RWPE1 (cell line): ENCODE measurements at regions not wholly inside any gene's neighbourhood (a gene's known extent, or its start where the extent isn't known, plus 50 kb on each side); places are given as distances from the start of the nearest gene placed in this dataset.

ENCODE experiments used
- CTCF ChIA-PET: fragments of 350-600 bp; sonication (Branson Sonifier 250); formaldehyde crosslinking; extraction: SDS; loops from one replicate; lab custom pipeline; 2021; lab: Yijun Ruan, JAX
- POLR2A ChIA-PET: fragments of 400-600 bp; formaldehyde crosslinking; extraction: SDS; loops from one replicate; lab custom pipeline; 2020; ENCODE audit warnings: antibody characterized with exemption; ENCODE audit not compliant: low non-redundant PET; lab: Yijun Ruan, JAX
- DNase-seq: peaks from one replicate; pipeline ENCODE4 v3.0.0; 2012; ENCODE audit warnings: low spot score
- H3K27ac ChIP-seq: fragments of 450-650 bp; 2 replicates; pipeline ENCODE4 v1.5.1; 2017
- CTCF ChIP-seq: fragments of 450-650 bp; conservative IDR thresholded peaks from 2 replicates; pipeline ENCODE4 v1.5.1; 2017; ENCODE audit warnings: low read depth, mild to moderate bottlenecking

- POLR2A ChIA-PET, result no interaction called here
- TF ChIP-seq CTCF, result no peak
- H3K27ac ChIP-seq, result no peak overlapping the region
- CTCF ChIA-PET, result no interaction called here
- DNase-seq, result no peak
Observed at GRCh38 chr6:66861007-66861541, 1154.0 kb upstream of the EYS start.

- no peak for DNase-seq
- no peak for TF ChIP-seq CTCF
- no peak overlapping the region for H3K27ac ChIP-seq
- ChIA-PET POLR2A (no interaction called here), CTCF (no interaction called here)
Observed at GRCh38 chr6:66860328-66860727, 1153.3 kb upstream of the EYS start.

GRCh38 chr6:66858196-66858595 is 1151.2 kb upstream of the EYS start:
- H3K27ac ChIP-seq, result no peak overlapping the region
- POLR2A ChIA-PET, result no interaction called here
- no peak for TF ChIP-seq CTCF
- CTCF ChIA-PET, result no interaction called here
- no peak for DNase-seq

- no peak for TF ChIP-seq CTCF
- DNase-seq, result no peak
- no peak overlapping the region for H3K27ac ChIP-seq
- POLR2A ChIA-PET, result no interaction called here
- CTCF ChIA-PET, result no interaction called here
Observed at GRCh38 chr6:66854014-66854413, 1147.0 kb upstream of the EYS start.

GRCh38 chr6:66851930-66852329 is 1144.9 kb upstream of the EYS start:
- no peak overlapping the region for H3K27ac ChIP-seq
- no peak for TF ChIP-seq CTCF
- ChIA-PET POLR2A (no interaction called here), CTCF (no interaction called here)
- no peak for DNase-seq

- no peak for TF ChIP-seq CTCF
- CTCF ChIA-PET, result no interaction called here
- H3K27ac ChIP-seq, result no peak overlapping the region
- peak; percentile 4 for DNase-seq
- POLR2A ChIA-PET, result no interaction called here
Observed at GRCh38 chr6:66849843-66850242, 1142.8 kb upstream of the EYS start.
